ENCODE measurements at regions not wholly inside any gene's neighbourhood (a gene's known extent, or its start where the extent isn't known, plus 50 kb on each side); places are given as distances from the start of the nearest gene placed in this dataset.

GRCh38 chr7:33831389-33832141, 73.8 kb upstream of the BMPER start:
- no peaks in the 10 kb centered on the region for H3K36me3 ChIP-seq (ENCODE audit: control insufficient read depth, insufficient read depth, low read length)
- no peaks in the 10 kb centered on the region for H3K36me3 Mint-ChIP-seq
- no peaks in the 10 kb centered on the region for H3K27me3 ChIP-seq (ENCODE audit: control insufficient read depth, insufficient read depth, low read length)
- ATAC-seq (no peak), DNase-seq (no peak)
- TF ChIP-seq CTCF (IDR thresholded peaks at IDR 0.05): no peak
- H3K27me3 Mint-ChIP-seq (ENCODE audit: low read depth in 2 of 2): no peaks in the 10 kb centered on the region
- WGBS (ENCODE audit: insufficient coverage): 77% methylated on average over 9 of the region's 10 CpGs
- peaks cover 3% of the 10 kb centered on the region for H3K9me3 ChIP-seq (ENCODE audit: control insufficient read depth, insufficient read depth, low read length)
- no peaks in the 10 kb centered on the region for H3K4me1 Mint-ChIP-seq
- H3K27ac Mint-ChIP-seq: no peak overlapping the region
- H3K9me3 Mint-ChIP-seq: peaks cover 0 to under 1% of the 10 kb centered on the region in 2 donors
- no peak overlapping the region for H3K4me3 Mint-ChIP-seq
- no peaks in the 10 kb centered on the region for H3K4me1 ChIP-seq (ENCODE audit: control insufficient read depth, insufficient read depth, low read length)
- intact Hi-C loops (cut with micrococcal nuclease): no loop called here
- no peak overlapping the region for H3K4me3 ChIP-seq (ENCODE audit: low read length)
- H3K27ac ChIP-seq (ENCODE audit: low read length): no peak overlapping the region

GRCh38 chr7:33832271-33832721, 73.0 kb upstream of the BMPER start:
- H3K36me3 Mint-ChIP-seq: no peaks in the 10 kb centered on the region
- 96% methylated on average over 7 of the region's 7 CpGs for WGBS (ENCODE audit: insufficient coverage)
- no peak for ATAC-seq

GRCh38 chr7:33836797-33837355, 68.5 kb upstream of the BMPER start:
- no peak for ATAC-seq

More at GRCh38 chr7:33832271-33832721, 73.0 kb upstream of the BMPER start:
- no peaks in the 10 kb centered on the region for H3K4me1 ChIP-seq (ENCODE audit: control insufficient read depth, insufficient read depth, low read length)
- peaks cover 3% of the 10 kb centered on the region for H3K9me3 ChIP-seq (ENCODE audit: control insufficient read depth, insufficient read depth, low read length)
- H3K27ac ChIP-seq (ENCODE audit: low read length): no peak overlapping the region
- Mint-ChIP-seq H3K27ac (no peak overlapping the region), H3K27me3 (ENCODE audit: low read depth in 2 of 2) (no peaks in the 10 kb centered on the region), H3K4me3 (no peak overlapping the region), H3K4me1 (no peaks in the 10 kb centered on the region), H3K9me3 (peaks cover 0 to 4% of the 10 kb centered on the region in 2 donors)
- no peak for DNase-seq
- TF ChIP-seq CTCF (IDR thresholded peaks at IDR 0.05): no peak
- H3K4me3 ChIP-seq (ENCODE audit: low read length): no peak overlapping the region
- intact Hi-C loops (cut with micrococcal nuclease): no loop called here
- H3K36me3 ChIP-seq (ENCODE audit: control insufficient read depth, insufficient read depth, low read length): no peaks in the 10 kb centered on the region
- no peaks in the 10 kb centered on the region for H3K27me3 ChIP-seq (ENCODE audit: control insufficient read depth, insufficient read depth, low read length)

More at GRCh38 chr7:33836797-33837355, 68.5 kb upstream of the BMPER start:
- H3K27ac ChIP-seq (ENCODE audit: low read length): no peak overlapping the region
- no peak for DNase-seq
- H3K4me3 ChIP-seq (ENCODE audit: low read length): no peak overlapping the region
- intact Hi-C loops (cut with micrococcal nuclease): no loop called here
- no peak overlapping the region for H3K27ac Mint-ChIP-seq
- H3K4me1 ChIP-seq (ENCODE audit: control insufficient read depth, insufficient read depth, low read length): no peaks in the 10 kb centered on the region
- H3K36me3 ChIP-seq (ENCODE audit: control insufficient read depth, insufficient read depth, low read length): no peaks in the 10 kb centered on the region
- H3K27me3 ChIP-seq (ENCODE audit: control insufficient read depth, insufficient read depth, low read length): no peaks in the 10 kb centered on the region
- no peaks in the 10 kb centered on the region for H3K27me3 Mint-ChIP-seq (ENCODE audit: low read depth in 2 of 2)
- H3K9me3 ChIP-seq (ENCODE audit: control insufficient read depth, insufficient read depth, low read length): no peaks in the 10 kb centered on the region
- peaks cover 0 to 4% of the 10 kb centered on the region in 2 donors for H3K9me3 Mint-ChIP-seq
- whole genome bisulfite sequencing (ENCODE audit: insufficient coverage): 98% methylated on average over 8 of the region's 8 CpGs
- H3K4me3 Mint-ChIP-seq: no peak overlapping the region
- H3K36me3 Mint-ChIP-seq: no peaks in the 10 kb centered on the region
- no peak for TF ChIP-seq CTCF (IDR thresholded peaks at IDR 0.05)
- H3K4me1 Mint-ChIP-seq: no peaks in the 10 kb centered on the region

Measured in natural killer cell (primary cell).